IMR-90 (cell line): ENCODE measurements at regions not wholly inside any gene's neighbourhood (a gene's known extent, or its start where the extent isn't known, plus 50 kb on each side); places are given as distances from the start of the nearest gene placed in this dataset.

Experiments
- ATAC-seq: fragments of 200-7000 bp; cut with Tn5 transposase; 2 replicates; pipeline ENCODE4 v1.9.1; 2020; ENCODE audit warnings: low read depth, mild to moderate bottlenecking, moderate library complexity
- BruUV-seq: library from RNA; stranded (reverse); fragments of 400-500 nt; replicated peaks from 2 replicates; lab custom pipeline; 2021; lab: Mats Ljungman, UMichigan
- CTCF ChIA-PET: fragments of 300-600 bp; formaldehyde crosslinking; extraction: SDS; loops from one replicate; lab custom pipeline; 2021; ENCODE audit warnings: antibody characterized with exemption; lab: Yijun Ruan, JAX
- POLR2A ChIA-PET: fragments of 300-600 bp; sonication (Branson Sonifier 250); formaldehyde crosslinking; loops from one replicate; lab custom pipeline; 2022; ENCODE audit warnings: antibody characterized with exemption; ENCODE audit not compliant: unreplicated experiment; lab: Charles Lee
- DNase-seq: peaks from one replicate; pipeline ENCODE4 v3.0.0; 2013
- H2AFZ ChIP-seq: replicated peaks from 2 replicates; pipeline ENCODE3; 2013; ENCODE audit warnings: low read length, mild to moderate bottlenecking; ENCODE audit not compliant: poor library complexity
- H2AK5ac ChIP-seq: 2 replicates; pipeline ENCODE4 v1.6.1; 2013; ENCODE audit warnings: low read depth, low read length, inconsistent platforms
- H2AK9ac ChIP-seq: replicated peaks from 2 replicates; pipeline ENCODE3; 2013; ENCODE audit warnings: mild to moderate bottlenecking, low read depth, low read length, moderate library complexity; ENCODE audit not compliant: poor library complexity
- H2BK120ac ChIP-seq: 2 replicates; pipeline ENCODE4 v1.6.1; 2013; ENCODE audit warnings: low read depth, low read length, inconsistent platforms
- H2BK15ac ChIP-seq: 3 replicates; pipeline ENCODE4 v1.6.1; 2013; ENCODE audit warnings: low read depth, low read length, inconsistent platforms
- H2BK20ac ChIP-seq: 2 replicates; pipeline ENCODE4 v1.6.1; 2013; ENCODE audit warnings: low read depth, mild to moderate bottlenecking, inconsistent platforms, low read length, moderate library complexity
- H2BK5ac ChIP-seq: 2 replicates; pipeline ENCODE4 v1.6.1; 2013; ENCODE audit warnings: mild to moderate bottlenecking, low read depth, low read length, inconsistent platforms; ENCODE audit not compliant: poor library complexity, severe bottlenecking
- H3K14ac ChIP-seq: replicated peaks from 2 replicates; pipeline ENCODE4 v1.6.1; 2013; ENCODE audit warnings: low read depth, low read length, inconsistent platforms
- H3K18ac ChIP-seq: 2 replicates; pipeline ENCODE4 v1.6.1; 2013; ENCODE audit warnings: low read depth, low read length, control low read depth
- H3K23ac ChIP-seq: 2 replicates; pipeline ENCODE4 v1.6.1; 2013; ENCODE audit warnings: low read depth, low read length, inconsistent platforms
- H3K27ac ChIP-seq: 2 replicates; pipeline ENCODE4 v1.5.1; 2013; ENCODE audit warnings: mild to moderate bottlenecking, control low read depth, low read length; ENCODE audit not compliant: insufficient read depth
- H3K27me3 ChIP-seq: 2 replicates; pipeline ENCODE4 v1.6.1; 2013; ENCODE audit warnings: low read length; ENCODE audit not compliant: control insufficient read depth, insufficient read depth
- H3K36me3 ChIP-seq: 2 replicates; pipeline ENCODE4 v1.6.1; 2013; ENCODE audit warnings: low read length, mixed read lengths; ENCODE audit not compliant: control insufficient read depth, insufficient read depth
- H3K4ac ChIP-seq: 2 replicates; pipeline ENCODE4 v1.6.1; 2013; ENCODE audit warnings: low read depth, low read length, inconsistent platforms
- H3K4me1 ChIP-seq: 2 replicates; pipeline ENCODE4 v1.6.1; 2013; ENCODE audit warnings: low read length, mixed read lengths; ENCODE audit not compliant: control insufficient read depth, insufficient read depth
- H3K4me2 ChIP-seq: 2 replicates; pipeline ENCODE4 v1.6.1; 2013; ENCODE audit warnings: low read depth, mild to moderate bottlenecking, control low read depth, low read length, moderate library complexity
- H3K4me3 ChIP-seq: 2 replicates; pipeline ENCODE4 v1.5.1; 2013; ENCODE audit warnings: low read depth, mild to moderate bottlenecking, control low read depth, low read length, moderate library complexity; ENCODE audit not compliant: insufficient read depth
- H3K56ac ChIP-seq: 2 replicates; pipeline ENCODE4 v1.6.1; 2013; ENCODE audit warnings: low read length, inconsistent platforms; ENCODE audit not compliant: insufficient read depth; ENCODE audit errors: extremely low read depth
- H3K79me1 ChIP-seq, 2 experiments: 2 replicates each; pipeline ENCODE4 v1.6.1; 2013; ENCODE audit warnings: low read length in 2 of 2, inconsistent platforms in 1 of 2, low read depth in 1 of 2
- H3K9ac ChIP-seq: 2 replicates; pipeline ENCODE4 v1.6.1; 2013; ENCODE audit warnings: low read depth, low read length, control low read depth
- H3K9me1 ChIP-seq: 2 replicates; pipeline ENCODE4 v1.6.1; 2013; ENCODE audit warnings: low read length, inconsistent platforms; ENCODE audit not compliant: insufficient read depth
- H3K9me3 ChIP-seq: 2 replicates; pipeline ENCODE4 v1.6.1; 2013; ENCODE audit warnings: low read length; ENCODE audit not compliant: control insufficient read depth, insufficient read depth
- H4K20me1 ChIP-seq: 2 replicates; pipeline ENCODE4 v1.6.1; 2013; ENCODE audit warnings: low read length, inconsistent platforms; ENCODE audit not compliant: insufficient read depth
- H4K5ac ChIP-seq: 2 replicates; pipeline ENCODE4 v1.6.1; 2013; ENCODE audit warnings: mild to moderate bottlenecking, low read depth, low read length, control low read depth
- H4K8ac ChIP-seq, 2 experiments: 2 replicates each; pipeline ENCODE4 v1.6.1; 2013; ENCODE audit warnings: low read depth in 2 of 2, low read length in 2 of 2, control low read depth in 1 of 2, inconsistent platforms in 1 of 2
- H4K91ac ChIP-seq: 2 replicates; pipeline ENCODE4 v1.6.1; 2013; ENCODE audit warnings: low read depth, low read length, inconsistent platforms; ENCODE audit not compliant: insufficient read depth
- BHLHE40 ChIP-seq: fragments of 150-350 bp; IDR thresholded peaks from 2 replicates; pipeline ENCODE4 v1.6.1; 2016; ENCODE audit warnings: mild to moderate bottlenecking, low read depth, low read length
- CEBPB ChIP-seq: IDR thresholded peaks from 2 replicates; pipeline ENCODE4 v1.6.1; 2012; ENCODE audit warnings: low read depth, low read length, improper control_type of control experiment
- CHD1 ChIP-seq: IDR thresholded peaks from 2 replicates; pipeline ENCODE4 v1.6.1; 2012; ENCODE audit warnings: low read depth, low read length, improper control_type of control experiment
- CTCF ChIP-seq: conservative IDR thresholded peaks from 2 replicates; pipeline ENCODE4 v1.5.1; 2012; ENCODE audit warnings: mild to moderate bottlenecking, low read depth, low read length, improper control_type of control experiment
- ELK1 ChIP-seq: fragments of 150-350 bp; IDR thresholded peaks from 2 replicates; pipeline ENCODE4 v1.6.1; 2016; ENCODE audit warnings: low read depth, mild to moderate bottlenecking, low read length, moderate library complexity, borderline replicate concordance
- FOS ChIP-seq: fragments of 150-350 bp; IDR thresholded peaks from 2 replicates; pipeline ENCODE4 v1.6.1; 2016; ENCODE audit warnings: low read depth, low read length
- MAFK ChIP-seq: IDR thresholded peaks from 2 replicates; pipeline ENCODE4 v1.6.1; 2012; ENCODE audit warnings: low read depth, low read length, improper control_type of control experiment
- MAZ ChIP-seq: IDR thresholded peaks from 2 replicates; pipeline ENCODE4 v1.6.1; 2012; ENCODE audit warnings: low read depth, mild to moderate bottlenecking, low read length, improper control_type of control experiment, moderate library complexity, borderline replicate concordance
- MXI1 ChIP-seq: IDR thresholded peaks from 2 replicates; pipeline ENCODE4 v1.6.1; 2012; ENCODE audit warnings: low read depth, mild to moderate bottlenecking, low read length, moderate library complexity, borderline replicate concordance
- NFE2L2 ChIP-seq: fragments of 150-350 bp; IDR thresholded peaks from 2 replicates; pipeline ENCODE4 v1.6.1; 2016; ENCODE audit warnings: low read depth, mild to moderate bottlenecking, low read length
- POLR2A ChIP-seq: IDR thresholded peaks from 2 replicates; pipeline ENCODE4 v1.6.1; 2012; ENCODE audit warnings: mild to moderate bottlenecking, low read depth, low read length
- RCOR1 ChIP-seq: IDR thresholded peaks from 2 replicates; pipeline ENCODE4 v1.6.1; 2012; ENCODE audit warnings: mild to moderate bottlenecking, low read length, improper control_type of control experiment; ENCODE audit not compliant: insufficient replicate concordance
- USF2 ChIP-seq: fragments of 150-350 bp; IDR thresholded peaks from 2 replicates; pipeline ENCODE4 v1.6.1; 2017; ENCODE audit warnings: mild to moderate bottlenecking, antibody characterized with exemption, low read length, low read depth
- WGBS, 2 experiments: methylation state at CpG; one replicate each; pipeline versions ENCODE4 v1.1.5 to v1.1.7; 2013; ENCODE audit warnings: missing lambda C conversion rate in 2 of 2; ENCODE audit not compliant: insufficient read length in 1 of 2; ENCODE audit errors: extremely low coverage in 2 of 2; 5-methylcytosine and 5-hydroxymethylcytosine counted together
- dilution Hi-C: fragments of 300-500 bp; cut with HindIII; formaldehyde crosslinking; loops from one replicate; pipeline ENCODE4 v1.14.3; 2018; ENCODE audit warnings: low sequenced_read_pairs; ENCODE audit not compliant: unreplicated experiment
- in situ Hi-C: fragments of 300-500 bp; cut with MboI; formaldehyde crosslinking; loops from 3 replicates; pipeline ENCODE4 v1.14.3; 2019; ENCODE audit warnings: low sequenced_read_pairs, inconsistent platforms, mixed read lengths
- intact Hi-C: fragments of 100-400 bp; cut with micrococcal nuclease; formaldehyde crosslinking; loops from 2 replicates; pipeline ENCODE4 v1.10.0; 2022

GRCh38 chr11:56916162-56916561 is 72.6 kb upstream of the OR5AK2 start:
- Histone ChIP-seq H2AK5ac (no peak overlapping the region), H2BK5ac (no peak overlapping the region), H3K4me3 (no peak overlapping the region), H4K8ac (no peak overlapping the region), H3K27ac (no peak overlapping the region), H3K27me3 (no peaks in the 10 kb centered on the region), H2AFZ (no peak overlapping the region), H3K36me3 (no peaks in the 10 kb centered on the region), H3K14ac (no peak overlapping the region), H3K4me1 (no peaks in the 10 kb centered on the region), H3K4me2 (no peak overlapping the region), H4K20me1 (no peaks in the 10 kb centered on the region), H3K4ac (no peak overlapping the region), H3K9me3 (no peaks in the 10 kb centered on the region; the same call in 1 of the 2 replicates), H2BK15ac (no peak overlapping the region), H2BK120ac (no peak overlapping the region), H3K9ac (no peak overlapping the region), H3K23ac (no peak overlapping the region), H3K9me1 (no peaks in the 10 kb centered on the region), H2AK9ac (no peak overlapping the region), H2BK20ac (no peak overlapping the region), H4K5ac (no peak overlapping the region), H4K91ac (no peak overlapping the region), H3K18ac (no peak overlapping the region), H3K79me1 (no peaks in the 10 kb centered on the region), H3K56ac (no peak overlapping the region)
- no TSS peak for BruUV-seq
- in situ Hi-C loops (no loop called here), dilution Hi-C loops (no loop called here), intact Hi-C loops (no loop called here)
- ATAC-seq (no peak), DNase-seq (no peak)
- ChIA-PET POLR2A (no interaction called here), CTCF (no interaction called here)
- WGBS, 2 experiments: 0% methylated on average over 1 of the region's 5 CpGs; no CpG with 5 or more reads in 1 of the 2 experiments
- TF ChIP-seq CTCF (no peak), CHD1 (no peak), MAZ (no peak), RCOR1 (no peak), MAFK (no peak), BHLHE40 (no peak), NFE2L2 (no peak), CEBPB (no peak), FOS (no peak), MXI1 (no peak), USF2 (no peak), POLR2A (no peak), ELK1 (no peak)
